Mesothelial cell of epicardium (in vitro differentiated cells): ENCODE measurements at regions not wholly inside any gene's neighbourhood (a gene's known extent, or its start where the extent isn't known, plus 50 kb on each side); places are given as distances from the start of the nearest gene placed in this dataset.

Experiments used
- DNase-seq, 2 experiments: peaks; one replicate each; pipeline ENCODE4 v3.0.0; 2021; ENCODE audit warnings: low spot score in 2 of 2; ENCODE audit not compliant: unreplicated experiment in 2 of 2
- H3K27ac Mint-ChIP-seq: 2 replicates; pipeline ENCODE4 v1.8.0; 2021; ENCODE audit warnings: mixed read lengths
- H3K27me3 Mint-ChIP-seq: 2 replicates; pipeline ENCODE4 v1.8.0; 2021; ENCODE audit warnings: low read depth, mixed read lengths
- H3K36me3 Mint-ChIP-seq: 2 replicates; pipeline ENCODE4 v1.8.0; 2021; ENCODE audit warnings: mixed read lengths
- H3K4me1 Mint-ChIP-seq: 2 replicates; pipeline ENCODE4 v1.8.0; 2021; ENCODE audit warnings: mixed read lengths
- H3K4me3 Mint-ChIP-seq: 2 replicates; pipeline ENCODE4 v1.8.0; 2021; ENCODE audit warnings: mild to moderate bottlenecking, moderate library complexity, mixed read lengths
- H3K9me3 Mint-ChIP-seq: 2 replicates; pipeline ENCODE4 v1.8.0; 2021; ENCODE audit warnings: mixed read lengths
- CTCF ChIP-seq: fragments of 200-600 bp; sonication (generic); IDR thresholded peaks from one replicate; pipeline ENCODE4 v1.5.0; 2021; ENCODE audit warnings: antibody characterized with exemption; ENCODE audit not compliant: unreplicated experiment

GRCh38 chr2:15880226-15881119 lies 59.9 kb upstream of the MYCN start:
- no peak overlapping the region for H3K27ac Mint-ChIP-seq
- H3K36me3 Mint-ChIP-seq = peaks cover 10% of the 10 kb centered on the region
- no peak for DNase-seq
- TF ChIP-seq CTCF = no peak
- no peaks in the 10 kb centered on the region for H3K27me3 Mint-ChIP-seq
- no peak overlapping the region for H3K4me3 Mint-ChIP-seq
- H3K4me1 Mint-ChIP-seq = no peaks in the 10 kb centered on the region
- H3K9me3 Mint-ChIP-seq = peaks cover 19% of the 10 kb centered on the region

DNA sequence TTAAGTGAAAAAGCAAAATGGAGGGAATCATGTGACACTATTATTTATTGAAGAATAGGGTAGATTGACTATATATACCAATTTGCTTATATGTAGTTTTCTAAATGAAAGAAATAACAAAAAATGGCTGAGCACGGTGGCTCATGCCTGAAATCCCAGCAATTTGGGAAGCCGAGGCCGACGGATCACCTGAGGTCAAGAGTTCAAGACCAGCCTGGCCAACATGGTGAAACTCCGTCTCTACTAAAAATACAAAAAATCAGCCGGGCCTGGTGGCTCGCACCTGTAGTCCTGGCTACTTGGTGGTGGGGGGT lies 59.3 kb upstream of the MYCN start:
- Mint-ChIP-seq H3K27ac (no peak overlapping the region), H3K36me3 (peaks cover 10% of the 10 kb centered on the region), H3K9me3 (peaks cover 19% of the 10 kb centered on the region), H3K4me1 (peaks cover 1% of the 10 kb centered on the region), H3K27me3 (no peaks in the 10 kb centered on the region), H3K4me3 (no peak overlapping the region)
- no peak for DNase-seq
- TF ChIP-seq CTCF = no peak

GRCh38 chr2:15881676-15882075 lies 58.7 kb upstream of the MYCN start:
- H3K4me1 Mint-ChIP-seq = peaks cover 2% of the 10 kb centered on the region
- H3K4me3 Mint-ChIP-seq = no peak overlapping the region
- H3K9me3 Mint-ChIP-seq = peaks cover 14% of the 10 kb centered on the region
- H3K27me3 Mint-ChIP-seq = no peaks in the 10 kb centered on the region
- peaks cover 6% of the 10 kb centered on the region for H3K36me3 Mint-ChIP-seq
- no peak overlapping the region for H3K27ac Mint-ChIP-seq
- DNase-seq = no peak
- TF ChIP-seq CTCF = no peak

GRCh38 chr2:15882761-15883497 lies 57.4 kb upstream of the MYCN start:
- no peaks in the 10 kb centered on the region for H3K27me3 Mint-ChIP-seq
- H3K4me1 Mint-ChIP-seq = peaks cover 9% of the 10 kb centered on the region
- H3K4me3 Mint-ChIP-seq = no peak overlapping the region
- DNase-seq = no peak
- no peak overlapping the region for H3K27ac Mint-ChIP-seq
- TF ChIP-seq CTCF = no peak
- H3K9me3 Mint-ChIP-seq = peaks cover 5% of the 10 kb centered on the region
- H3K36me3 Mint-ChIP-seq = no peaks in the 10 kb centered on the region

- Mint-ChIP-seq H3K4me1 (peaks cover 12% of the 10 kb centered on the region), H3K4me3 (no peak overlapping the region), H3K36me3 (no peaks in the 10 kb centered on the region), H3K9me3 (peaks cover 5% of the 10 kb centered on the region), H3K27ac (no peak overlapping the region), H3K27me3 (no peaks in the 10 kb centered on the region)
- no peak for DNase-seq
- TF ChIP-seq CTCF = no peak
These were observed 56.7 kb upstream of the MYCN start for GRCh38 chr2:15883684-15884083.
